Kasumi-1 (cell line): ENCODE measurements at regions not wholly inside any gene's neighbourhood (a gene's known extent, or its start where the extent isn't known, plus 50 kb on each side); places are given as distances from the start of the nearest gene placed in this dataset.
A peak's percentile ranks its signal among the peaks of the same experiment; 100 is the strongest.

Source experiments
- DNase-seq, 2 experiments: peaks; one replicate each; lab custom pipeline; 2025; lab: John Stamatoyannopoulos, UW

DNA sequence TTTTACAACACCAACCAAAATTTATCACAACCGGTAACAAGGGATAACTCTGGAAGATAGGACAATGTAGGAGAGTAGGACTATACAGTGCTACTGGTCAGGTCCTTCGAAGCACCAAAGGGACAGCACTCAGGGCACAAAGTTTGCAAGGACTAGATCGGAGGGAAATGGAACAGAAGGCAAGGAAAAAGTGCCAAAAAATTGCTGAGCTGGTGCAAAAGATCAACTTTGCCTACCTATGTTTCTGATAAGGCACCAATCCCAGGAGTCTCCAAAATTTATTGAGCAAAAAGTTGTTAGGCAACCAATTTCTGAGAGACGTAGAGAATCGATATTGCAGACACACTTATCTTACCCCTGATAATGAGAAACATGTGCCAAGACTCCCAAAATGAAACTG, 160.0 kb upstream of the PLEKHA5 start:
- DNase-seq = no peak

DNA sequence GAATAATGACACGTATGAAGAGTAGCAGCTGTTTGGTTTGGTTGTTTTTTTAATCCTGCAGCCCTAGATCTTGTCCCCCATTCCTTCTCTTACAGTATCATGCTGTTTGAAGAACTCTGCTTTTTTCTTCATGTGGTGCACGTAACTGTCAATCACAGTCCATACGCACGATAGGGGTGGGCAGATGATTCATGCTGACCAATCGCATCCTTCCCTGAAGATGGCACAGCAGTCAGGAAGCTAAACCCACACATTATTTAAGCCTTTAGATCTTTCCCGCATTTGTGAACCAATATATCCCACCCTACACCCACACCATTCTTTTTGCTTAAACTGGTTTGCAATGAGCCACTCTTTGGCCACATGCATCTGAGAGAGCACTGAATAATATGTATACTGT, 158.9 kb upstream of the PLEKHA5 start:
- DNase-seq = no peak

DNA sequence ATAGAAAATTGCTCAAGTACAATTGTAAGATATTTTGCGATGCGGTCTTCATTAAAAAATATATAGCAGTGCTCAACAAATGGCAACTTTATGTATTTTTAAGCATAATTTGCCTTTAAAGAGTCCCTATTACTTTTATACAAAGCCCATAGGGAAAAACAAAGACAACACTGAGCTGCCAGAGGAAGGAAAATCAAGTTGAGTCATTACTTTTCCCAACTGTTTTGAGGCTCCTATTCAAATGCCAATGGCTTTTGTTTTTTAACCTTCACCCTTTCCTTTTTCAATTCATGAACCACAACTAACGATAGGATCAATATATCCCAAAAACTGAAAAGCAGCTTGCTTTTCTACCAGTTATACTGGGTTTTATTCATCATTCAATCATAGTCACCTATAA, 157.6 kb upstream of the PLEKHA5 start:
- DNase-seq = no peak

DNA sequence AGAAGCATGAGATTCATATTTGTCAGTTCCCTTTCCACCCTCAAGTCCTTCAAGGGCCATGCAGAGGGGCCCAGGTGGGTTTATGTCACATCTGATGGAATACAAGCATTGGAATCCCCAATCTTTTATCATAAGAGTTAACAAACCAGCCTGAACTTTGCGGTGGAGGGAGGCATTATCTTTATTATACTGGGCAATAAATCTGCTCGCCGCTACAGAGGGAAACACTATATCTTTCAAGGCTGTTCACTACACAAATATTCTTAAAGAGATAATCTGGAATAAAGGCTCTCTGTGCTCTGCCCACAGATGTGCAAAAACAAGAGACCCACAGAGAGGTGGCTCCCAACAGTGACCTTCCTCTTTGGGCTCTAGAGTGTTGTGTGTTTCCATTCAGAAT, 153.6 kb upstream of the PLEKHA5 start:
- DNase-seq = no peak

DNA sequence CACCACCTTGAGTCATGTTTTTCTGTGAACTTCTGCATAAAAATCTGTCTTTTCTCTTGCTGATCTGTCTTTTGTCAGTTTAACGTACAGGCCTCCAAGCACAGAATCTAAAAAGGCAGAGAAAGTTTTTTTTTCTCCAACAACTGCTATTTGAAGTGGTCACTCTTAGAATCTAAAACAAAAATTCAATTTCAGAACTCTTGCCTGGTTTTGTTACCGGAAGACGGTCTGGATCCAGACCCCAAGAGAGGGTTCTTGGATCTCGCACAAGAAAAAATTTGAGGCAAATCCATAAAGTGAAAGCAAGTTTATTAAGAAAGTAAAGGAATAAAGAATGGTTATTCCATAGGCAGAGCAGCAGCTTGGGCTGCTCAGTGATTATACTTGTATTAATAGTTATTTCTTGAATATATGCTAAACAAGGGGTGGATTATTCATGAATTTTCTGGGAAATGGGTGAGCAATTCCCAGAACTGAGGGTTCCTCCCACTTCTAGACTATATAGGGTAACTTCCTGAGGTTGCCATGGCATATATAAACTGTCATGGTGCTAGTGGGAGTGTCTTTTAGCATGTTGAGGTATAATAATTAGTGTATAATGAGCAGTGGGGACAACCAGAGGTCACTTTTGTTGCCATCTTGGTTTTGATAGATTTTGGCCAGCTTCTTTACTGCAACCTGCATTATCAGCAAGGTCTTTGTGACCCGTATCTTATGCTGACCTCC, 150.0 kb upstream of the PLEKHA5 start:
- DNase-seq = no peak

DNA sequence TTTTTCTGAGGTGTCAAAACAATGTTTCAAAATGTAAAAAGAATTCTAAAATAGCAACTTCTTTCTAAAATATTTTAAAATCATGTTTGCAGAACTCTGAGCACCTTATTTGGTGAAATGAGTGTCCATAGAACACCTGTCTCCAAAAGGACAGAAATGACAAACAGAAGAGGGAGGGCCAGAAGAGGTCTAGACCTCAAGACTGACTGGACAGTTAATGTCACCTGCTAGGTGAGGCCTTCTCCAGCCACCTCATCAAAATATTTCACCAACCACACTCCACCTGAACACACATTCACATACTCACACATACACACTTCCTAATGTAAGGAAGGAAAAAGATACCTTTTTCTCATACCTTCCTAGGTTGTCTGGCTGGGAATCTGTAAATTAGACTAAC, 147.8 kb upstream of the PLEKHA5 start:
- DNase-seq = no peak

DNA sequence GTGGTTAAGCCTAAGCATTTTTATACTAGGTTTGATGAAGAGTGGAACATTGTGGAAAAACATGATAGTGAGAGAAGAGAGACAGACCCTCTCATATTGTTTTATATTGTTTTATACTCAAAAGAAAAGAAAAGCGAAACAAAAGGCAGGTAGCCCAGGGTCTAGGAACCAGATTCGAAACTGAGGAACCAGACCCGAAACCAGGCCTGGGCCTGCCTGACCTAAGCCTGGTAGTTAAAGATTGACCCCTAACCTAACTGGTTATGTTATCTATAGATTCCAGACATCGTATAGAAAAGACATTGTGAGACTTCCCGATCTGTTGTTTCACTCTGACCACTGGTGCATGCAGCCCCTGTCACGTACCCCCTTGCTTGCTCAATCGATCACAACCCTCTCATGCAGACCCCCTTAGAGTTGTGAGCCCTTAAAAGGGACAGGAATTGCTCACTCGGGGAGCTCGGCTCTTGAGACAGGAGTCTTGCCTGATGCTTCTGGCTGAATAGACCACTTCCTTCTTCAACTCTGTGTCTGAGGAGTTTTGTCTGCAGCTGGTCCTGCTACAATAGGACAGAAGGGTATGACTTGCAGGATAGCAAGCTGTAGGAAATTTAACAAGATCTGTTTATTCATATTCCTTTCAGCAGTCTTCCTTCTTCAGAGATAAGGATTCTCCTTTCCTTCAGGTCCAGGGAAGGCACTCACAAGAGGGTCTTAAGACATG, 147.1 kb upstream of the PLEKHA5 start:
- no peak for DNase-seq

DNA sequence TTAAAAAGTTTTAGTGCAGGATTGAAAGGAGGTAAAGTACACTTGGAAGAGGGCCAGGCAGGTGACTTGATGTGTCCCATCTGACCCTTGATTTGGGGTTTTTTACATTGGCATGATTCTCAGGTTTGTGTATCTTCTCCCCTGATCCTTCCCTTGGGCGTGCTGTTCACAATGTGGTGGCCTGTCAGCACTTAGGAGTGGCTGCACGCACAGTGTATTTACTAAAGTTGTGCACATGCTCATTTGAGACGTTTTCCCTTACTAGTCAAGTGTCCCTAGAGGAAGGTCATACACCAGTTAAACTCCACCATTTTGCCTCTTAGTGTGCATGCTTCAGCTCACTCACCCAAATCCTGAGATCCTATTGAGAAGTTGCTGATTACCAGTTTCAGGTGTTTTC, 145.7 kb upstream of the PLEKHA5 start:
- DNase-seq = no peak

DNA sequence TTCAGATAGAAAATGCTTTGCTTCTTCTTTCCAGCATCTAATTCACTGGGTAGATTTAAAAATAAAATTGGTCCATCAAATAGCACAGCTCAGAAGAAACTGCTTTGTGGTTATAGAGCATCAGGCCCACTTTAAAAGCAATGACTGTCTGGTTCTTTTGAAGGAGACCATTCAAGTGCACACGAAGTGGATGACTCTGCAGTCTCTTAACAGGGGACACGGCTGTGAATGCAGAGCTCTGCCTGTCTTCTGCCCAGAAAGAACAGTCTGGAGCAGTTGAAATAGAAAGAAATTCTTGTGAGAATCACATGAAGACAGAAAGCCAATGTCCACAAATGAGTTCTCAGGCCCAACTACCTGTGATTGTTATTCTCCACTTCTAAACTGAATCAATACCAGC, 138.7 kb upstream of the PLEKHA5 start:
- no peak for DNase-seq

DNA sequence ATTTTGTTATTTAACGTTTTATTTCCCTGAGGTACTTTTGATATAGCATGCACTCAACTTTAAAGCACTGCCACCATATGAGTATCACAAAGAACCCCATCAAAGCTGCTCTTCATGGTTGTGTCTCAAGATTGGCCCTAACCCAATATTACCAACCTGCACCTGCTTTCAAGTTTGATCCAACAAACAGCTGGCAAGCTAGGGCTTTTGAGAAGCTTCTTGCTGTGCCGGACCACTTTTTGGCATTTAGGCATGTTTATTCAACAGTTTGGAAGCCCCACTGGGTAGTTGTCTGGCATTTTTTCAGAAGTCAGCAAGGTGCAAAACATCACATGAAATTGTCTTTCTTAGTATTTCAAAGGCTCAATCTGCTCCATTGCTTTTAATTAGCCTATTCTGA, 137.2 kb upstream of the PLEKHA5 start:
- DNase-seq = no peak

DNA sequence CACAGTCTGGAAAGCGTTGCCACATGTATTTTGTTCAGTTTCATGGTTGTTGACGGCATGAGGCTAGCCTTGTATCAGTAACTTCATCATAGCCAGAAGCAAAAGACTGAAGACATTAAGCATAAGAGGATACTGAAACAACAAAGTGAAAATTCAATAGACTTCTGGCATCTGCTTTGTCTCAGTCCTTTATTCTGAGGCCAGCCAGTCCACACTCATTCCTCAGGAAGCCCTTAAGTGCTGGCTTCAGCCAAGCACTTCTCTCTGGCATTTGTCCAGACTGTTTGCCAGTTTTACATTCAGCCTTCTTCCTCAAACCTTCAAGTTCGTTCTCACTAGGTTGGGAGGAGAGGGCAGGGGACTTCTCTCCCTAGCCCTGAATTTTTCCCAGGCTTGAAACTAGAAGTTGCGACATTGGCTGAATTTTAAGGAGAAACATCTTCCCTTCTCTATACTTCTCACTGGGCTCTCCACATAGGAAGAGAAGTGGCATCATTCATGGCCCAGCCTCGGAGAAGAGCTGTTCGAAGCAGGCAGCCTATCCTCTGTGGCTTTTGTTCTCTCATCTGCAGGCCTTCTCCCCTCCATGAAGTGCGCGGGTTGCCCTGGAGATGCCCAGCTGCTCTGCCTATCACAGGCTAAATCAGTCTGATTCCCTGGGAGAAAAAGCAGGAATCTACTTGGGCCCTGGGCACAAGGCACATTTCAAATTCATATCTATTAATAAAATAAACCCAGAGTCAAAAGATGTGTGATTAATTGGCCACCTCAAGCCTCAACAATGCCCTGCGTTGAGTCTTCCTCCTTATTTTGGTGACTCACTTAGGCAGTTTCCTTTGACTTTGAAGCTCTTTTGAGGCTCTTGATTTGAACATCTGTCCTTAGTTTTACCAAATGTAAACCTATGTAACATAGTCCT, 130.9 kb upstream of the PLEKHA5 start:
- DNase-seq = peak; percentile 32 to 51

DNA sequence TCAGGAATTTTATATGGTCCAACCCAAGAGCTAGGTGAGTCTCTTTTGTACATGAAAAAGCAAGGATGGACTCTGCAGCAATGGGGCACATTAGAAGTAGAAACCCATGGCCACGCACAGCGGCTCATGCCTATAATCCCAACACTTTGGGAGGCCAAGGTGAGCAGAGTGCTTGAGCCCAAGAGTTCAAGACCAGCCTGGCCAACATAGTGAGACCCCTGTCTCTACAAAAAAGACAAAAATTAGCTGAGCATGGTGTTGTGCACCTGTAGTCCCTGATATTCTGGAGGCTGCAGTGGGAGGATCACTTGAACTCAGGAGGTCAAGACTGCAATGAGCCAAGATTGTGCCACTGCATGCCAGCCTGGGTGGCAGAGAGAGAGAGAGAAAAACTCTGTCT, 128.7 kb upstream of the PLEKHA5 start:
- DNase-seq = no peak

DNA sequence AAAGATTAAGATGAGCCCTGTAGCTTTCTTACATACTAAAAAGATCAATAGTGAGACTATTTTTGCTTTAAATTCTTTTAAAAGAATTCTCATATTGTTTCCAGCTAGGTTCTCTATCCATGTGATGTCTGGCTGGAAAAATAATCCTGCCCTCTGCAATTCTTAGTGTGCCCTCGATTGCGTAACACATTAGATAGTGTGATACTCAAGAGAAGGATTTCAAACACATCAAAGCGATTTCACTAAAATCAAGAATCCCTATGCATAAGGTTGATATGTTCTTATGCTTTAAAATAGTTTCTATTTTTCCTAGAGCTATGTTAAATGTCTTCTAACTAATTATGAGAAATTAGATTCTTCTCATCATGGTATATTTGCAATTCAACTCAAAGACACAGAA, 127.3 kb upstream of the PLEKHA5 start:
- DNase-seq = no peak

DNA sequence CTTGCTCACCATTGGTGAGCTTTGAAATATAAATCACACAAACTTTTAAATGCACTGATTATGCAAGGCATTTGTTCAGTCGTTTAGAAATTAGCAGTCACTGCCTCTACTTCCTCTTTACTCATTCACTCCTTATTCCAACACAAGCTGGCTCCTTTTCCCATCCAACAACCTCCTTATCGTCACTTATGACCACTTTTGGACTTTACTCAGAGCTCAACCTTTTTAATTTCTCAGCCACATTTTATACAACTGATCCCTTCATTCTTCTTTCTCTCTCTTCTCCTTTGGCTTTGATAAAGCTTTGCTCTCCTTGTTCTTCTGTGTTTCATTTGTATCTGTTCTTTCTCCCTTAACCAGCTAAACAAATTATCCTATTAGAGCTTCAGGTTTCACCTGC, 126.4 kb upstream of the PLEKHA5 start:
- DNase-seq = peak in 1 of 2 experiments; percentile 18

DNA sequence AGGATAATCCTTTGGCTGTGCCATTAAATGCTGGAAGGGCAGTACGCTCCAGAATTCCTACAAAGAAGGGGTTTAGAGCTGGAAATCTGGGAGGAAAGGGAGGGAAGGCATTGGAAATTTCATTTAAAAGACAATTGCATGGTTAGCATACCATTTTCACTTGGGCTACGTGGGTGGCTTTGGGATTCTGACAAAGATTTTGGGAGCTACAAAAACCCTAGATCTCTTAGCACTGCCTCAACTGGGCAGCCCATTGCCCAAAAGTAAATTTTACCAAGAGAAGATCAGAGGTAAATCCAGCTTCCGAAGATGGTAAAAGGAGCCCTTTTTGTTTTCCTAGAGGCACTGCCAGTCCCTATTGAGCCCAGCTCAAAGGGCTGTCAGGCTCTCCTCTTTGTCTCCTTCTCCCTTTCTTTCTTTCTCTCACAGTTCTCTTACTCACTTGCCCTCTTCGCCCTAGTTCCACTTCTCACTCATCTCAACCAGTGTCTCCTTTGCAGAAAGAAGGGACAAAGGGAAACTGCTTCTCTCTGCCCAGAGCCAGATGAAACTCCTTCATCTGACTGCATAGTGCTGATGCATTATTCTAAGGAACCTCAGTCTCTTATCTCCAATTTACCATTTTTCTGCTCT, 125.4 kb upstream of the PLEKHA5 start:
- DNase-seq = no peak

DNA sequence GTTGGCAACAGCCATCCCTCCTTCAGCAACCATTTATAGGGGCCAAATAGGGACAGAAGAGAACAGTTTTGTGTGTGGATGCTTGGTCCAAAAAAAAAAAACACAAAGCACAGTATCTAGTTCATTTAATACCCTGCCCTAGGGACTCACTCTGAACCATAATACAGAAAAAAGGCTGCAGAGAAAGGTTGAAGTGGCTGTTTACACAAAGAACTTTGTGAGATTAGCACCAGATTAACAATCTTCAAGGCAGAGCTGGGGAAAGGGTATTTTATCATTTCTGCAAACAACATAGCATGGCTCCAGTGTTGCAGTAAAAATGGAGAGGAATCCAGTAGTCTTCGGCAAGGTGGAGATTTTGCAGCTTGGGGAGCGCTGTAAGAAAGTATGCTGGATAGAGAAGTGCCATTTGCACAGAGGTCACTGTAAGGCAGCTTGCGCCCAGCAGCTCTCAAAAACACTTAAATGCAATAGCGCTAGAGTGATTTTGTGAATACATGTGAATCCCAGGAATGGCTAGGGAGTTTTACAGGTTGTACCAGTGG, 124.2 kb upstream of the PLEKHA5 start:
- no peak for DNase-seq

DNA sequence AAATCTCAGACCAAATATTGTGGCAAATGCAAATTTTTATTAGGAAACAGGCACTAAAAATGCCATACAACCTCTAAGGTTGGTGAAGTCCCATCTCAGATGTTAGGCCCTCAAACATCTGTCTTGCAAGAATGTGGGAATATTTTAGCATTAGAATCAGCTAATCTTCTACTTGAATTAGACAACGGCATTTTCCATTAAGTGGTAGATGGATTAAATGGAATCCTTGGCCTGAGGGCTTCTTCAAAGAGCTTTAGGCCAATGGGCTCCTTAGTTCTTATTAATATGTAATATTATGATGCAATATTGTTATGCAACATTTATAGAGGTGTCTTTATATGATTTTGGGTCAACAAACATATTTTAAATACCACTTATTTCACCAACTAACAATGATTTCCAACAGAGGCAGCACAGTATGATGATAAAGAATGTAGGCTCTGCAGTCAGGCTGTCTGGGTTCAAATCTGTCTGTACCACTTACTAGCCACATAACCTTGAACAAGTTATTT, 122.9 kb upstream of the PLEKHA5 start:
- DNase-seq = no peak

DNA sequence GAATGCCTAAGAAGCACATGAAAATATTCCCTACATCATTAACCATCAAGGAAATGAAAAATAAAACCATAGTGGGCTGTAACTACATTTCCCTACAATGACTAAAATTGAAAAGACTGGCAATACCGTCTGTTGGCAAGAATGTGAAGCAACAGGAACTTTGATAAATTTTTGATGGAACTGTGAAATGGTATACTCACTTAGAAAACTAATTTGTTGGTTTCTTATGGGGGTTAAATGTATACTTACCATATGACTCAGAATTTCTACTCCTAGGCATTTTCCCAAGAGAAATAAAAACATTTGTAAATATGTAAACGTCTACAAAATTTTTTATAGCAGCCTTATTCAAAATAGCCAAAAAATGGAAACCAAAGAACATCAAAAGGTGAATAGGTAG, 121.4 kb upstream of the PLEKHA5 start:
- DNase-seq = no peak

DNA sequence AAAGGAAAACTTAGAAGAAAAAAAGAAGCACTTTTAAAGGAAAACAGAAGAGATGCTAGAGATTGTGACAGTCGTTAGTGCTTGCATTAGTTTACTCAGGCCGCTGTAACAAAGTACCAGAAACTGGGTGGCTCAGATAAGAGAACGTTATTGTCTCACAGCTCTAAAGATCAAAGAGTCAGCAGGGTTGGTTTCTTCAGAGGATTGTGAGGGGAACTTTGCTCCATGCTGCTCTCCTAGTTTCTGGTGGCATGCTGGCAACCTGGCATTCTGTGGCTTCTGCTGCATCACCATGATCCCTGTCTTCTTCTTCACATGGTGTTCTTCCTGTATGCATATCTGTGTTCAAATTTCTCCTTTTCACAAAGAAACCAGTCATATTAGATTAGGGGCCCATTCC, 119.4 kb upstream of the PLEKHA5 start:
- no peak for DNase-seq

DNA sequence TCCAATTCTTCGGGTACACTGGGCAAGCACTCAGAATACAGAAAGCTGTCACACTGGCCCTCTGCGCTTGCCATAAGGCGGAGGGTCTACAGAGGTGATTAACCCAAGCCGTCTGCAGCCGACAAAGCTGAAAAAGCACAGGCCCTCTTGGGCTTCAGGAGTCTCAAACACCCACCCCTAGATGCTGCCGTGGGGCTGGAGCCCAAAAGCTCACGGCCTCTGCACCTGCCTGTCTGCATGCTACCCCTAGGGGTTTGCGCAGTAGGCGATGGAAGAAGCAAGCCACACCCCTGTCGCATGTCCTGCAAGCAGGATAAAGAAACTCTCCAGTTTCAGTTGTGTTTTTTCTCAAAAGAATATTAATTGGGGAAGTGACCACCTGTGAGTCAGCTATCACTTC, 118.8 kb upstream of the PLEKHA5 start:
- DNase-seq = no peak

DNA sequence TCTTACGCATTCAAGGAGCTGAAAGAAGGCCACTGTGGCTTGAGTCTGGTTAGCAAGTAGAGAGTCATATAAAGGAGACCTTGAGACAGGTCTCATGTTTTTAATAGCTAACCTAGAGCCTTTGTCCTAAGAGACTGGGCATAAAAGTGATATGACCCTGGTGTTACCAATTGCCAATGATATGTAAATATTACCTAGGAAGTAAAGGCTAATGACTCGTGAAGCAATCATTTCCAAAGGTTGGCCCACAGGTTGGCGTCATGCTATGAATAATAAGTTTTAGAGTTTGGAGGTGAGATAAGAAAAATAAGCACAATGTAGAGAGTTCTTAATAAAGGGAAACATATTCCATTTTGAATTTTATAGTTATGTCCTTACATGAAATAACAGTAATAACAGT, 116.6 kb upstream of the PLEKHA5 start:
- DNase-seq = no peak

DNA sequence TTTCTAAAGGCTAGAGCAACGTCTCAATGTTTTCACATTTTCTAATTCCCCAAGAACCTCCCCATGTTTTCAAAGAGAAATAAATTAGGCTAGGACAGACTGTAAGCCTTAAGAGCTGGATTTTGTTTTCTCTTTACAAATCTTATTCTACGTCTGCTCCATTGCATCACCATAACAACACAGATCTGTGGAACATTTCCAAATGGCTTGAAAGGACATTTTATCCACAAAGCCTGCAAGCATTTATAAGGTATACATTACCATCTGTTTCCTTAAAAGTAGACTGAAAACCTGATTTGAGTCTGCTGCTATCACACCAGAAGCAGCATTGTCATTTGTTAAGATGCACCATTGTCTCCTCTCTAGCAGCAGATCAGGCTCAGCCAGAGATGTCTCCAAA, 115.3 kb upstream of the PLEKHA5 start:
- DNase-seq = no peak
